ENCODE measurements at regions not wholly inside any gene's neighbourhood (a gene's known extent, or its start where the extent isn't known, plus 50 kb on each side); places are given as distances from the start of the nearest gene placed in this dataset.

DNA sequence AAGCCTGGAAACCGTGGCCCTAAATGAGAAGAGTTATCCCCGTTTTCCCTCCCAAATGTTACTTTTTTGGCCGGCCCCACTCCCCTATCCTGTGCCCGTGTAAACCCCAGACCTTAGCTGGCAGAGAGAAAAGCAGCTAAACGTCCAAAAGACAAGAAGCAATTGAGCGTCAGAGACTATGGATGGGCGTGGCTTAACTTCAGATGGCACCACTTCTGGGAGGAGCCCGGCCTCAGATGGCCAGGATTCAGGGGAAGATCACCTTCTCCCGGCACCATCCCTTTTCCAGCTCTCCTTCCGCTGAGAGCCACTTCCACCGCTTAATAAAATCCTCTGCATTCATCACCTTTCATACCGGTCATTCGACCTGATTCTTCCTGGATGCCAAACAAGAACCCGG is 350.1 kb upstream of the PCDH7 start:
- TF ChIP-seq CEBPB (IDR thresholded peaks at IDR 0.05) (no peak), TAF1 (IDR thresholded peaks at IDR 0.05; ENCODE audit: low read depth) (no peak), EP300 (IDR thresholded peaks at IDR 0.05; ENCODE audit: borderline replicate concordance) (no peak), YY1 (IDR thresholded peaks at IDR 0.05; ENCODE audit: low read depth) (no peak), RAD21 (IDR thresholded peaks at IDR 0.05; ENCODE audit: low read depth) (no peak)
- TF ChIP-seq, protein P1, sequence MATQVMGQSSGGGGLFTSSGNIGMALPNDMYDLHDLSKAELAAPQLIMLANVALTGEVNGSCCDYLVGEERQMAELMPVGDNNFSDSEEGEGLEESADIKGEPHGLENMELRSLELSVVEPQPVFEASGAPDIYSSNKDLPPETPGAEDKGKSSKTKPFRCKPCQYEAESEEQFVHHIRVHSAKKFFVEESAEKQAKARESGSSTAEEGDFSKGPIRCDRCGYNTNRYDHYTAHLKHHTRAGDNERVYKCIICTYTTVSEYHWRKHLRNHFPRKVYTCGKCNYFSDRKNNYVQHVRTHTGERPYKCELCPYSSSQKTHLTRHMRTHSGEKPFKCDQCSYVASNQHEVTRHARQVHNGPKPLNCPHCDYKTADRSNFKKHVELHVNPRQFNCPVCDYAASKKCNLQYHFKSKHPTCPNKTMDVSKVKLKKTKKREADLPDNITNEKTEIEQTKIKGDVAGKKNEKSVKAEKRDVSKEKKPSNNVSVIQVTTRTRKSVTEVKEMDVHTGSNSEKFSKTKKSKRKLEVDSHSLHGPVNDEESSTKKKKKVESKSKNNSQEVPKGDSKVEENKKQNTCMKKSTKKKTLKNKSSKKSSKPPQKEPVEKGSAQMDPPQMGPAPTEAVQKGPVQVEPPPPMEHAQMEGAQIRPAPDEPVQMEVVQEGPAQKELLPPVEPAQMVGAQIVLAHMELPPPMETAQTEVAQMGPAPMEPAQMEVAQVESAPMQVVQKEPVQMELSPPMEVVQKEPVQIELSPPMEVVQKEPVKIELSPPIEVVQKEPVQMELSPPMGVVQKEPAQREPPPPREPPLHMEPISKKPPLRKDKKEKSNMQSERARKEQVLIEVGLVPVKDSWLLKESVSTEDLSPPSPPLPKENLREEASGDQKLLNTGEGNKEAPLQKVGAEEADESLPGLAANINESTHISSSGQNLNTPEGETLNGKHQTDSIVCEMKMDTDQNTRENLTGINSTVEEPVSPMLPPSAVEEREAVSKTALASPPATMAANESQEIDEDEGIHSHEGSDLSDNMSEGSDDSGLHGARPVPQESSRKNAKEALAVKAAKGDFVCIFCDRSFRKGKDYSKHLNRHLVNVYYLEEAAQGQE (IDR thresholded peaks at IDR 0.05; ENCODE audit: low read depth): no peak

Data from Ishikawa (cell line).